ENCODE measurements at regions not wholly inside any gene's neighbourhood (a gene's known extent, or its start where the extent isn't known, plus 50 kb on each side); places are given as distances from the start of the nearest gene placed in this dataset.

DNA sequence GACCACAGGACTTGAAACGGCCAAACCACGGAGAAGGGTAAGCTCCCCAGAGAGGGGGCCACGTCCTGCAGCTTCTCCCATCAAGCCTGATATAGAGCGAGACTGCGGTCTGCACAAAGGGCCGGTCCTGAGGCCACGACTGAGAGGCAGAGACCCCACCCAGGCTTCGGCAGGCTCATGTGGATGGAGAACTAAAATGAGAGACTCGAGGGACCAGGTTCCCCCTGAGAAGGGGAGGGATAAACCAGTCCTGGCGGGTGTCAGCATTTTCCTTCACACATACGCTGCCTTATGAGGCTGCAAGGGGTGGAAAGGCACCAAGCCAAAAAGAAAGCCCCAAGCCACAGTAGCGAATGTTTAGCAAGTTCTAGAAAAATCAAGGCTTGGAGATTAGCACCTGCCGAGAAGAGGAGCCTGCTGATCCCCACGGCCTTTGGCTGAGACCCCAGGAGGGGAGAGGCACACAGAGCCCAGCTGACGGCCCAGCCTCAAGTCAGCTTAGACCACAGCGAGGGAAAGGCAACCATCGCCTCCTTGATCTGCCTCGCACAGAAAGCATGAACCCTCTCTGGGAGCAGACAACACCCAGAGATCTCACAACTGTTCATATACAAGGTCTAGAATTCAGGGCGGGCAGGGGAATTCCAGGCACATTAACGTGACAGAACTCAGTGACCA is 92.6 kb upstream of the RNF32 start:
- peaks cover 2% of the 10 kb centered on the region for H3K4me1 ChIP-seq (ENCODE audit: insufficient read depth, insufficient read length)
- DNase-seq (ENCODE audit: low read depth, low spot score) = no peak
- H3K4me3 ChIP-seq (ENCODE audit: insufficient read length, low read depth) = no peak overlapping the region
- no peak for TF ChIP-seq SUZ12 (IDR thresholded peaks at IDR 0.05; ENCODE audit: extremely low read depth, insufficient read depth, insufficient read length)
- no peak for TF ChIP-seq ZNF274 (IDR thresholded peaks at IDR 0.05; ENCODE audit: low read depth, low read length)
- TF ChIP-seq YY1 (IDR thresholded peaks at IDR 0.05; ENCODE audit: insufficient read depth, insufficient read length) = no peak
- no peak overlapping the region for H3K9ac ChIP-seq (ENCODE audit: insufficient read length, low read depth)
- no peaks in the 10 kb centered on the region for H3K27me3 ChIP-seq (ENCODE audit: insufficient read depth, insufficient read length)
- no peaks in the 10 kb centered on the region for H3K9me3 ChIP-seq (ENCODE audit: insufficient read depth, low read length)
- no peaks in the 10 kb centered on the region for H3K36me3 ChIP-seq (ENCODE audit: insufficient read depth, insufficient read length, low read length)

DNA sequence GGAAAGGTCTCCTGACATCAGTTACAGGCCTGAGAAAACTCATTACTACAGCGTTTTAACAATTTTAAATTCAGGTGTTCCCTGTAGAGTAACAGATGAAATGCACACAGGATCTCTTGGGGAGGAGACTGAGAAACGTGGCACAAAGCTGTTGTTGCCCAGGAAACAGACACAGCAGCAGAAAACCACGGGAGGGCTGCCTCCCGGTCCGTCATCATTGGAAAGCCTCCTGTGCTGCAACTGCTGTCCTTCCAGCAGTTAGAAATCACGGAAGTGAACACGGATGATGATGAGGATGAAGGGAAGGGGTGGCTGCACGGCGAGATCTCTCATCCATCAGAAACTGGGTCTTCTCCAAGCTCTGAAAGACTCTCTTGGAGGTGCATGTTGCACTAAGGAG is 94.6 kb upstream of the RNF32 start:
- TF ChIP-seq SUZ12 (IDR thresholded peaks at IDR 0.05; ENCODE audit: extremely low read depth, insufficient read depth, insufficient read length) (no peak), YY1 (IDR thresholded peaks at IDR 0.05; ENCODE audit: insufficient read depth, insufficient read length) (no peak), ZNF274 (IDR thresholded peaks at IDR 0.05; ENCODE audit: low read depth, low read length) (no peak)
- H3K36me3 ChIP-seq (ENCODE audit: insufficient read depth, insufficient read length, low read length) = no peaks in the 10 kb centered on the region
- H3K27me3 ChIP-seq (ENCODE audit: insufficient read depth, insufficient read length) = no peaks in the 10 kb centered on the region
- no peaks in the 10 kb centered on the region for H3K9me3 ChIP-seq (ENCODE audit: insufficient read depth, low read length)
- H3K4me3 ChIP-seq (ENCODE audit: insufficient read length, low read depth) = no peak overlapping the region
- no peak for DNase-seq (ENCODE audit: low read depth, low spot score)
- H3K9ac ChIP-seq (ENCODE audit: insufficient read length, low read depth) = no peak overlapping the region
- H3K4me1 ChIP-seq (ENCODE audit: insufficient read depth, insufficient read length) = peaks cover 2% of the 10 kb centered on the region

DNA sequence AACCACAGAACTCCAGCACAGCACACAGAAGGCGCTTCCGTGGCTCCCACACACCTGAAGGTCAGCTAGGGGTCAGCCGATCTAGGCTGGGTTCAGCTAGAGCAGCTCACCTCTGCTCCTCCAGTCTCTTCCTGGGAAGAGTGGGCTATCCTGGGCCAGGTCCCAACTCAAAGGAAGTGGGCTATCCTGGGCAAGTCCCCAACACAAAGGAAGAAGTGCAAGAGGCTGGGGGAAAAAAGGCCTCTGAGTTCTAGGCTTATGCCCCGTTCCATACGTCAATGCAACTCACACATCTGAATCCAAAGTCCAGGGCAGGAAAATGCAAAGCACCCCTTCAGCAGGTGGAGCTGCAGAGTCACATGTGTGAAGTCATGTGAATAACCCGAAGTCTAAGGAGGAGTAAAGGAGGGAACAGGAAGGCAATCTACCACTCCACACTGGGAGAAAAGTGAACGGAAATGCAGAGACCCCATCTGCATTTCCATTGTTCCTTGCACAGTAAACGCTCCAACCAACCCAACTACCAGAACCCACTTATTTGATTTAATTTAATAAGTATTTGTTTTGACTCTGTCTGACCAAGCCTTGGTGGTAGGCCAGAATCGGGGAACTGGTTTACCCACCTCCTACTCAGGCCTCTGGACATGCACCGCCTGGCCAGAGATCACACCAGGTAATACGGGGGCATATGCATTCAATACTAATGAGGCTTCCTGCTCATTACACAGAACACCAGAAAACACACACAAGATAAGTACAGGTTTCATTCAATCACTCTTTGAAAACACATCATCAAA is 95.5 kb upstream of the RNF32 start:
- Histone ChIP-seq H3K27me3 (ENCODE audit: insufficient read depth, insufficient read length) (no peaks in the 10 kb centered on the region), H3K36me3 (ENCODE audit: insufficient read depth, insufficient read length, low read length) (no peaks in the 10 kb centered on the region), H3K4me3 (ENCODE audit: insufficient read length, low read depth) (no peak overlapping the region), H3K9me3 (ENCODE audit: insufficient read depth, low read length) (no peaks in the 10 kb centered on the region), H3K9ac (ENCODE audit: insufficient read length, low read depth) (no peak overlapping the region), H3K4me1 (ENCODE audit: insufficient read depth, insufficient read length) (peaks cover 2% of the 10 kb centered on the region)
- no peak for DNase-seq (ENCODE audit: low read depth, low spot score)
- TF ChIP-seq YY1 (IDR thresholded peaks at IDR 0.05; ENCODE audit: insufficient read depth, insufficient read length) (no peak), SUZ12 (IDR thresholded peaks at IDR 0.05; ENCODE audit: extremely low read depth, insufficient read depth, insufficient read length) (no peak), ZNF274 (IDR thresholded peaks at IDR 0.05; ENCODE audit: low read depth, low read length) (no peak)

DNA sequence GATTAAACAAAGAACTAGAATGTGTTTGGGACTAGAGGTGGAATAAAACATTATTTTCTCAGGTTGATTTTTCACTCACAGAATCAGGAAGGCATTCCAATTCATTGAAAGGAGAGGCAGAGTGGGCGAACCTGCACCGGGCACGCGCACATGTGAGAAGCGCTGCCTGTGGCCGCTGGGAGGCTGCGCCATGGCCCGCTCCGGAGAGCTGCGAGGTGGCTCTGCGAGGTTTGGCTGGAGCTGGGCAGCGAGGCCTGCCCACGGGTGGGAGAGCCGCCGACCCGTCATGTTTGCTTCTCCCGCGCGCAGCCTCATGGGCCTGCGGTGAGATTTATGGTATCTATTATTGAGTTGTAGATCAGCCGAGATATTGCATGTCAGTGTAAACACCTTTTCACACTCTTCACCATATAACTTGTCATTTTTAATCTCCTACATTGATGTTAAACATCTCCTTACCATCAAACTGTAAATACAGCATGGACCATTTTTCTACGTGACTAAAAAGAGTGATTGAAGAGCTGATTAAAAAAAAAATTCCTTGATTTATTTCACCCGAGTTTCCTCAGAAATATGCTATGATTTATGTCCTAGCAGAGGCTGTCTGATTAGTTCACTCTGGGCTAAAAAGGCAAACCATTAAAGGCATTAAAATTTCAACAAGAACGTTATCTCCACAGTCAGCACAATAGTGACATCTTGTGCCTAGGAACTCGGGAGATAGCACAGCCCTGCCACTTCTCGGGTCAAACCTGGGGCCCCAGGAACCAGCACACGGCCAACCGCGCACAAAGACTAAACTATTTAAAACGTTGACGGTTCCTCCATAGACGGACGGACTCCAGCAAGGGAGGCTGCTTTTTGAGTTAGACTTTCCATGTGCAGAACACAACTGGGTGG is 96.6 kb upstream of the RNF32 start:
- Histone ChIP-seq H3K9ac (ENCODE audit: insufficient read length, low read depth) (no peak overlapping the region), H3K9me3 (ENCODE audit: insufficient read depth, low read length) (no peaks in the 10 kb centered on the region), H3K4me3 (ENCODE audit: insufficient read length, low read depth) (no peak overlapping the region), H3K27me3 (ENCODE audit: insufficient read depth, insufficient read length) (no peaks in the 10 kb centered on the region), H3K4me1 (ENCODE audit: insufficient read depth, insufficient read length) (peaks cover 2% of the 10 kb centered on the region), H3K36me3 (ENCODE audit: insufficient read depth, insufficient read length, low read length) (no peaks in the 10 kb centered on the region)
- TF ChIP-seq ZNF274 (IDR thresholded peaks at IDR 0.05; ENCODE audit: low read depth, low read length) (no peak), SUZ12 (IDR thresholded peaks at IDR 0.05; ENCODE audit: extremely low read depth, insufficient read depth, insufficient read length) (no peak), YY1 (IDR thresholded peaks at IDR 0.05; ENCODE audit: insufficient read depth, insufficient read length) (no peak)
- no peak for DNase-seq (ENCODE audit: low read depth, low spot score)

DNA sequence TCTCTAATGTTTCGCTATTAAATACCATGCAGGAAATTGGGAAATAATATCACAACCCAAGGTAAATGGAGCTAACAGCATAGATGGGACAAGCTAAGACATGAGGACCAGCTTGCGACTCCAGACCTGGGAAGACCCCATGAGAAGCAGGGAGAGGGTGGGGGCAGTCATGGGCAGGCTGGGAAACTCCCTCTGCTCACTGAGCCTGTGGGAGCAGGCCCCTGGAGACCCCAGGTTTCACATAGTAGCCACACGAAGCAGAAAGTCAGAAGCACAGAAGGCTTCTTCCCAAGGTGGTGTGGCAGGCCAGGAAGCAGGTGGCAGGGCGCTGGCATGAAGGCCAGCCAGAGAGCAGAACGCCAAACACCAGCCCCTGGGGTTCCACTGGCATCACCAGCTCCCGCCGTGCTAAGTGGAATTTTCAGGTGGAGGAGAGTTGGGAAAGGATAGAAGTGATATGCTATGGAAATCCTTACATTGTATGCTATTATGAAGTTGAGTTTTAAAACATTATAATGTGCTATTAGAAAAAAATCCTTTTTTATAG is 99.9 kb upstream of the RNF32 start:
- H3K4me1 ChIP-seq (ENCODE audit: insufficient read depth, insufficient read length) = no peaks in the 10 kb centered on the region
- no peaks in the 10 kb centered on the region for H3K36me3 ChIP-seq (ENCODE audit: insufficient read depth, insufficient read length, low read length)
- no peaks in the 10 kb centered on the region for H3K27me3 ChIP-seq (ENCODE audit: insufficient read depth, insufficient read length)
- no peak for DNase-seq (ENCODE audit: low read depth, low spot score)
- peaks cover 4% of the 10 kb centered on the region; the same call in 1 of the 2 replicates for H3K9me3 ChIP-seq (ENCODE audit: insufficient read depth, low read length)
- TF ChIP-seq SUZ12 (IDR thresholded peaks at IDR 0.05; ENCODE audit: extremely low read depth, insufficient read depth, insufficient read length) (no peak), ZNF274 (IDR thresholded peaks at IDR 0.05; ENCODE audit: low read depth, low read length) (no peak), YY1 (IDR thresholded peaks at IDR 0.05; ENCODE audit: insufficient read depth, insufficient read length) (no peak)
- H3K4me3 ChIP-seq (ENCODE audit: insufficient read length, low read depth) = no peak overlapping the region
- no peak overlapping the region for H3K9ac ChIP-seq (ENCODE audit: insufficient read length, low read depth)

DNA sequence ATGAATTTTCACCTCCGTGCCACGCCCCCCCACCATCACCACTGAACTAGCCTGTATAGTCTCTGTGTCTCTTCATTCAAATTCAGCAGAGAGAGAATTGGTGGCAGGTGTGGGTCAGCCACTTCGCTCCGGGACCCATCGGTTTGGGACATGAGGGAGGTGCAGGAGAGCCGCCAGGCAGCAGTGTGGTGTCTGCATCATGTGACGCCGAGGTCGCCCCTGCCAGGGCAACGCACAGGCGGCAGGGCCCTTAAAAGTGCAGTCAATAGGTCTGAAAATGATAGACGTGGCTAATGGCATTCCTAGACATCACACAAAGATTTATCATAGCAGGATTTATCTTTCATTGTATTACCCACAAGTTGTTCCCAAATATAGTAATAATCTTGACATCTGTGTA is 100.6 kb upstream of the RNF32 start:
- no peaks in the 10 kb centered on the region for H3K27me3 ChIP-seq (ENCODE audit: insufficient read depth, insufficient read length)
- no peak for DNase-seq (ENCODE audit: low read depth, low spot score)

More for the DNA sequence above, 100.6 kb upstream of the RNF32 start:
- peaks cover 4% of the 10 kb centered on the region; the same call in 1 of the 2 replicates for H3K9me3 ChIP-seq (ENCODE audit: insufficient read depth, low read length)
- no peaks in the 10 kb centered on the region for H3K36me3 ChIP-seq (ENCODE audit: insufficient read depth, insufficient read length, low read length)
- no peaks in the 10 kb centered on the region for H3K4me1 ChIP-seq (ENCODE audit: insufficient read depth, insufficient read length)
- no peak overlapping the region for H3K9ac ChIP-seq (ENCODE audit: insufficient read length, low read depth)
- no peak overlapping the region for H3K4me3 ChIP-seq (ENCODE audit: insufficient read length, low read depth)
- no peak for TF ChIP-seq ZNF274 (IDR thresholded peaks at IDR 0.05; ENCODE audit: low read depth, low read length)
- no peak for TF ChIP-seq YY1 (IDR thresholded peaks at IDR 0.05; ENCODE audit: insufficient read depth, insufficient read length)
- TF ChIP-seq SUZ12 (IDR thresholded peaks at IDR 0.05; ENCODE audit: extremely low read depth, insufficient read depth, insufficient read length) = no peak
